ENCODE measurements at regions not wholly inside any gene's neighbourhood (a gene's known extent, or its start where the extent isn't known, plus 50 kb on each side); places are given as distances from the start of the nearest gene placed in this dataset.
A peak's percentile ranks its signal among the peaks of the same experiment; 100 is the strongest.

- H3K9me3 Mint-ChIP-seq (ENCODE audit: unreplicated experiment): no peaks in the 10 kb centered on the region
- no peaks in the 10 kb centered on the region for H3K4me1 Mint-ChIP-seq (ENCODE audit: low read depth, unreplicated experiment)
- H3K4me3 Mint-ChIP-seq (ENCODE audit: unreplicated experiment): no peak overlapping the region
- TF ChIP-seq CTCF (IDR thresholded peaks at IDR 0.05; ENCODE audit: partially characterized antibody, unreplicated experiment): no peak
- H3K27me3 Mint-ChIP-seq (ENCODE audit: unreplicated experiment): no peaks in the 10 kb centered on the region
- no peak for DNase-seq
- no peaks in the 10 kb centered on the region for H3K36me3 Mint-ChIP-seq (ENCODE audit: unreplicated experiment)
- H3K27ac Mint-ChIP-seq (ENCODE audit: unreplicated experiment): no peak overlapping the region
Observed at GRCh38 chr5:45035991-45036390, 227.2 kb downstream of the MRPS30 start.

GRCh38 chr5:45037927-45038326, 229.2 kb downstream of the MRPS30 start:
- Mint-ChIP-seq H3K9me3 (ENCODE audit: unreplicated experiment) (no peaks in the 10 kb centered on the region), H3K36me3 (ENCODE audit: unreplicated experiment) (no peaks in the 10 kb centered on the region), H3K4me3 (ENCODE audit: unreplicated experiment) (no peak overlapping the region), H3K27me3 (ENCODE audit: unreplicated experiment) (no peaks in the 10 kb centered on the region), H3K27ac (ENCODE audit: unreplicated experiment) (no peak overlapping the region), H3K4me1 (ENCODE audit: low read depth, unreplicated experiment) (no peaks in the 10 kb centered on the region)
- no peak for TF ChIP-seq CTCF (IDR thresholded peaks at IDR 0.05; ENCODE audit: partially characterized antibody, unreplicated experiment)
- no peak for DNase-seq

- H3K4me1 Mint-ChIP-seq (ENCODE audit: low read depth, unreplicated experiment): no peaks in the 10 kb centered on the region
- no peaks in the 10 kb centered on the region for H3K36me3 Mint-ChIP-seq (ENCODE audit: unreplicated experiment)
- H3K27ac Mint-ChIP-seq (ENCODE audit: unreplicated experiment): no peak overlapping the region
- H3K4me3 Mint-ChIP-seq (ENCODE audit: unreplicated experiment): no peak overlapping the region
- TF ChIP-seq CTCF (IDR thresholded peaks at IDR 0.05; ENCODE audit: partially characterized antibody, unreplicated experiment): peak; percentile 74
- DNase-seq: no peak
- H3K27me3 Mint-ChIP-seq (ENCODE audit: unreplicated experiment): no peaks in the 10 kb centered on the region
- no peaks in the 10 kb centered on the region for H3K9me3 Mint-ChIP-seq (ENCODE audit: unreplicated experiment)
Observed at GRCh38 chr5:45038366-45038987, 229.7 kb downstream of the MRPS30 start.

- no peak for DNase-seq
Observed at GRCh38 chr5:45042283-45042682, 233.5 kb downstream of the MRPS30 start.

More at GRCh38 chr5:45042283-45042682, 233.5 kb downstream of the MRPS30 start:
- no peaks in the 10 kb centered on the region for H3K9me3 Mint-ChIP-seq (ENCODE audit: unreplicated experiment)
- H3K27ac Mint-ChIP-seq (ENCODE audit: unreplicated experiment): no peak overlapping the region
- no peaks in the 10 kb centered on the region for H3K36me3 Mint-ChIP-seq (ENCODE audit: unreplicated experiment)
- H3K27me3 Mint-ChIP-seq (ENCODE audit: unreplicated experiment): no peaks in the 10 kb centered on the region
- H3K4me1 Mint-ChIP-seq (ENCODE audit: low read depth, unreplicated experiment): no peaks in the 10 kb centered on the region
- no peak overlapping the region for H3K4me3 Mint-ChIP-seq (ENCODE audit: unreplicated experiment)
- no peak for TF ChIP-seq CTCF (IDR thresholded peaks at IDR 0.05; ENCODE audit: partially characterized antibody, unreplicated experiment)
